ENCODE measurements at regions not wholly inside any gene's neighbourhood (a gene's known extent, or its start where the extent isn't known, plus 50 kb on each side); places are given as distances from the start of the nearest gene placed in this dataset.

- no peaks in the 10 kb centered on the region for H4K20me1 ChIP-seq (ENCODE audit: low read length)
- POLR2A ChIA-PET (ENCODE audit: unreplicated experiment): no interaction called here
- CTCF ChIA-PET: interaction anchor here (0.5 kb wide), 1 partner anchor 23 kb away, joined by 3 read pairs; no protein-coding TSS in a partner anchor
Observed at GRCh38 chr22:47278655-47279054, 516.2 kb downstream of the TBC1D22A start.

DNA sequence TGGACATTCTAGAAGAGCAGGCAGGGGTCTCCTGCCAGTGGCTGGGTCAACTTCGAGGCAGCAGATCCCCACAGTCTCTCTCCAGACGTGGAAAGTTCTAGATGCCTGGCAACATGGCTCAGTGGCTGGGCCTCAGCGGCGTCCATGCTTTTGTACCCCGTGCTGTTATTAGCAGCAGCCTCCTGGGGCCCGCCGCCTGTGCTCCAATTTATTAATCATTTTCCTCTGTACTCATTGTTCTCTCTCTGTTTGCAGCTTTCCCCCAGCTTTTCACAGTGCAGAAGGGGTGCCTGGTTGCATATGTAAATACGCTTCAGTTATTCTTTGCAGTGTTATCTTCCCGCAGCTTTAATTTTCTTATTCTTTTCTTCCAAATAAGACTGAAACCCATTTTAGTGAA is 515.1 kb downstream of the TBC1D22A start:
- no peaks in the 10 kb centered on the region for H4K20me1 ChIP-seq (ENCODE audit: low read length)
- no peak overlapping the region for H3K4me3 ChIP-seq (ENCODE audit: low read length)
- TF ChIP-seq CTCF (conservative IDR thresholded peaks at IDR 0.05; ENCODE audit: low read depth, low read length): no peak
- TF ChIP-seq EZH2phosphoT487 (IDR thresholded peaks at IDR 0.05; ENCODE audit: borderline replicate concordance, low read length): no peak
- no peak for TF ChIP-seq EZH2 (IDR thresholded peaks at IDR 0.05; ENCODE audit: low read length, unreplicated experiment)
- H3F3A ChIP-seq (ENCODE audit: low read length, unreplicated experiment): no peaks in the 10 kb centered on the region
- intact Hi-C loops (cut with micrococcal nuclease): no loop called here
- no peaks in the 10 kb centered on the region for H3K79me2 ChIP-seq (ENCODE audit: low read length)
- H3K27ac ChIP-seq (ENCODE audit: low read length): no peak overlapping the region
- POLR2A ChIA-PET (ENCODE audit: unreplicated experiment): no interaction called here
- no peaks in the 10 kb centered on the region for H3K36me3 ChIP-seq (ENCODE audit: low read depth, low read length)
- no peak overlapping the region for H3K4me2 ChIP-seq (ENCODE audit: low read length)
- no peak for ATAC-seq
- CTCF ChIA-PET: no interaction called here
- H3K9me2 ChIP-seq (replicated peaks; ENCODE audit: low read length): no peaks in the 10 kb centered on the region
- no peak overlapping the region for H3K9ac ChIP-seq (ENCODE audit: low read length)
- no peaks in the 10 kb centered on the region for H3K9me3 ChIP-seq (ENCODE audit: low read length)
- H3K27me3 ChIP-seq (ENCODE audit: low read length): no peaks in the 10 kb centered on the region
- H2AFZ ChIP-seq (ENCODE audit: low read length): no peak overlapping the region
- no TSS peak for BruUV-seq (replicated peaks)
- no peak for DNase-seq
- peaks cover 33% of the 10 kb centered on the region for H3K4me1 ChIP-seq (ENCODE audit: insufficient read depth, low read length)

More at GRCh38 chr22:47278655-47279054, 516.2 kb downstream of the TBC1D22A start:
- TF ChIP-seq EZH2phosphoT487 (IDR thresholded peaks at IDR 0.05; ENCODE audit: borderline replicate concordance, low read length): no peak
- TF ChIP-seq CTCF (conservative IDR thresholded peaks at IDR 0.05; ENCODE audit: low read depth, low read length): no peak
- no peak for TF ChIP-seq EZH2 (IDR thresholded peaks at IDR 0.05; ENCODE audit: low read length, unreplicated experiment)
- ATAC-seq: no peak
- Histone ChIP-seq H2AFZ (ENCODE audit: low read length) (no peak overlapping the region), H3K9ac (ENCODE audit: low read length) (no peak overlapping the region), H3K9me3 (ENCODE audit: low read length) (no peaks in the 10 kb centered on the region), H3K9me2 (replicated peaks; ENCODE audit: low read length) (no peaks in the 10 kb centered on the region), H3K4me1 (ENCODE audit: insufficient read depth, low read length) (peaks cover 33% of the 10 kb centered on the region), H3K4me2 (ENCODE audit: low read length) (no peak overlapping the region), H3K36me3 (ENCODE audit: low read depth, low read length) (no peaks in the 10 kb centered on the region), H3K79me2 (ENCODE audit: low read length) (no peaks in the 10 kb centered on the region), H3K27ac (ENCODE audit: low read length) (no peak overlapping the region), H3F3A (ENCODE audit: low read length, unreplicated experiment) (no peaks in the 10 kb centered on the region), H3K27me3 (ENCODE audit: low read length) (no peaks in the 10 kb centered on the region), H3K4me3 (ENCODE audit: low read length) (no peak overlapping the region)
- intact Hi-C loops (cut with micrococcal nuclease): no loop called here
- no peak for DNase-seq
- BruUV-seq (replicated peaks): no TSS peak

- Histone ChIP-seq H4K20me1 (ENCODE audit: low read length) (no peaks in the 10 kb centered on the region), H3K27me3 (ENCODE audit: low read length) (no peaks in the 10 kb centered on the region), H3K9ac (ENCODE audit: low read length) (no peak overlapping the region), H3K9me2 (replicated peaks; ENCODE audit: low read length) (no peaks in the 10 kb centered on the region), H3K4me3 (ENCODE audit: low read length) (no peak overlapping the region), H3F3A (ENCODE audit: low read length, unreplicated experiment) (no peaks in the 10 kb centered on the region), H3K36me3 (ENCODE audit: low read depth, low read length) (no peaks in the 10 kb centered on the region), H2AFZ (ENCODE audit: low read length) (no peak overlapping the region), H3K27ac (ENCODE audit: low read length) (no peak overlapping the region), H3K4me2 (ENCODE audit: low read length) (no peak overlapping the region), H3K9me3 (ENCODE audit: low read length) (no peaks in the 10 kb centered on the region), H3K79me2 (ENCODE audit: low read length) (no peaks in the 10 kb centered on the region), H3K4me1 (ENCODE audit: insufficient read depth, low read length) (peaks cover 32% of the 10 kb centered on the region)
- ATAC-seq (no peak), DNase-seq (no peak)
- ChIA-PET POLR2A (ENCODE audit: unreplicated experiment) (no interaction called here), CTCF (no interaction called here)
- intact Hi-C loops (cut with micrococcal nuclease): no loop called here
- no TSS peak for BruUV-seq (replicated peaks)
- TF ChIP-seq CTCF (conservative IDR thresholded peaks at IDR 0.05; ENCODE audit: low read depth, low read length) (no peak), EZH2 (IDR thresholded peaks at IDR 0.05; ENCODE audit: low read length, unreplicated experiment) (no peak), EZH2phosphoT487 (IDR thresholded peaks at IDR 0.05; ENCODE audit: borderline replicate concordance, low read length) (no peak)
Observed at GRCh38 chr22:47276991-47277390, 514.5 kb downstream of the TBC1D22A start.

Data from PC-3 (cell line).